ENCODE measurements at regions not wholly inside any gene's neighbourhood (a gene's known extent, or its start where the extent isn't known, plus 50 kb on each side); places are given as distances from the start of the nearest gene placed in this dataset.

- no peak for DNase-seq
- Histone ChIP-seq H3K27me3 (ENCODE audit: insufficient read depth, low read length) (no peaks in the 10 kb centered on the region), H2AFZ (ENCODE audit: insufficient read depth, low read length, poor library complexity) (no peak overlapping the region), H3K4me3 (ENCODE audit: low read depth, low read length) (no peak overlapping the region), H3K9ac (ENCODE audit: low read length) (no peak overlapping the region), H3K36me3 (ENCODE audit: control insufficient read depth in 1 of 2, insufficient read depth in 2 of 2, low read length in 2 of 2) (no peaks in the 10 kb centered on the region), H3K4me2 (ENCODE audit: low read length) (no peak overlapping the region), H3K23ac (ENCODE audit: low read length) (no peak overlapping the region), H2BK120ac (ENCODE audit: insufficient read depth, low read length, poor library complexity) (no peak overlapping the region), H3K79me1 (ENCODE audit: low read length) (no peaks in the 10 kb centered on the region), H3K18ac (ENCODE audit: low read length) (no peak overlapping the region), H4K12ac (ENCODE audit: low read depth, low read length) (no peak overlapping the region), H3K27ac (ENCODE audit: low read depth, low read length) (no peak overlapping the region), H2BK5ac (ENCODE audit: low read depth, low read length, poor library complexity) (no peak overlapping the region), H3K14ac (ENCODE audit: low read length) (no peak overlapping the region), H3K79me2 (ENCODE audit: control insufficient read depth, insufficient read depth, low read length, poor library complexity) (no peaks in the 10 kb centered on the region), H3K9me3 (ENCODE audit: insufficient read depth, low read depth, low read length) (peaks cover 2% of the 10 kb centered on the region), H3K4me1 (ENCODE audit: control insufficient read depth in 1 of 2, insufficient read depth in 2 of 2, low read length in 2 of 2) (no peaks in the 10 kb centered on the region), H3K4ac (ENCODE audit: low read depth, low read length) (no peak overlapping the region), H2BK12ac (ENCODE audit: low read length) (no peak overlapping the region), H4K8ac (ENCODE audit: low read depth, low read length) (no peak overlapping the region), H4K91ac (ENCODE audit: low read depth, low read length) (no peak overlapping the region), H2AK5ac (ENCODE audit: low read length) (no peak overlapping the region)
- no CpG with 5 or more reads among the region's 4 CpGs for WGBS (ENCODE audit: extremely low coverage, insufficient coverage, insufficient read length)
Observed at GRCh38 chr11:112828421-112828820, 132.8 kb upstream of the NCAM1 start.

- Histone ChIP-seq H2AFZ (ENCODE audit: insufficient read depth, low read length, poor library complexity) (no peak overlapping the region), H3K36me3 (ENCODE audit: control insufficient read depth in 1 of 2, insufficient read depth in 2 of 2, low read length in 2 of 2) (no peaks in the 10 kb centered on the region), H4K8ac (ENCODE audit: low read depth, low read length) (no peak overlapping the region), H3K4me1 (ENCODE audit: control insufficient read depth in 1 of 2, insufficient read depth in 2 of 2, low read length in 2 of 2) (no peaks in the 10 kb centered on the region), H2BK5ac (ENCODE audit: low read depth, low read length, poor library complexity) (no peak overlapping the region), H3K27ac (ENCODE audit: low read depth, low read length) (no peak overlapping the region), H3K27me3 (ENCODE audit: insufficient read depth, low read length) (no peaks in the 10 kb centered on the region), H2AK5ac (ENCODE audit: low read length) (no peak overlapping the region), H3K79me1 (ENCODE audit: low read length) (no peaks in the 10 kb centered on the region), H3K79me2 (ENCODE audit: control insufficient read depth, insufficient read depth, low read length, poor library complexity) (no peaks in the 10 kb centered on the region), H2BK12ac (ENCODE audit: low read length) (no peak overlapping the region), H3K9ac (ENCODE audit: low read length) (peak overlapping the region; percentile 34), H3K4ac (ENCODE audit: low read depth, low read length) (no peak overlapping the region), H4K91ac (ENCODE audit: low read depth, low read length) (no peak overlapping the region), H3K23ac (ENCODE audit: low read length) (no peak overlapping the region), H2BK120ac (ENCODE audit: insufficient read depth, low read length, poor library complexity) (no peak overlapping the region), H3K4me2 (ENCODE audit: low read length) (no peak overlapping the region), H3K4me3 (ENCODE audit: low read depth, low read length) (no peak overlapping the region), H3K18ac (ENCODE audit: low read length) (no peak overlapping the region), H3K9me3 (ENCODE audit: insufficient read depth, low read depth, low read length) (peaks cover 2% of the 10 kb centered on the region), H3K14ac (ENCODE audit: low read length) (no peak overlapping the region), H4K12ac (ENCODE audit: low read depth, low read length) (no peak overlapping the region)
- DNase-seq = no peak
- no CpG with 5 or more reads among the region's 6 CpGs for WGBS (ENCODE audit: extremely low coverage, insufficient coverage, insufficient read length)
Observed at GRCh38 chr11:112829971-112830654, 131.1 kb upstream of the NCAM1 start.

GRCh38 chr11:112831041-112831440 is 130.2 kb upstream of the NCAM1 start:
- H3K4ac ChIP-seq (ENCODE audit: low read depth, low read length) = no peak overlapping the region
- H3K27me3 ChIP-seq (ENCODE audit: insufficient read depth, low read length) = no peaks in the 10 kb centered on the region
- no peaks in the 10 kb centered on the region for H3K4me1 ChIP-seq (ENCODE audit: control insufficient read depth in 1 of 2, insufficient read depth in 2 of 2, low read length in 2 of 2)
- H4K91ac ChIP-seq (ENCODE audit: low read depth, low read length) = no peak overlapping the region
- H3K79me1 ChIP-seq (ENCODE audit: low read length) = no peaks in the 10 kb centered on the region
- H3K4me2 ChIP-seq (ENCODE audit: low read length) = no peak overlapping the region
- no peak overlapping the region for H2AK5ac ChIP-seq (ENCODE audit: low read length)
- H4K12ac ChIP-seq (ENCODE audit: low read depth, low read length) = no peak overlapping the region
- no CpG with 5 or more reads among the region's 1 CpG for WGBS (ENCODE audit: extremely low coverage, insufficient coverage, insufficient read length)
- no peaks in the 10 kb centered on the region for H3K36me3 ChIP-seq (ENCODE audit: control insufficient read depth in 1 of 2, insufficient read depth in 2 of 2, low read length in 2 of 2)
- H3K9ac ChIP-seq (ENCODE audit: low read length) = no peak overlapping the region
- no peak overlapping the region for H4K8ac ChIP-seq (ENCODE audit: low read depth, low read length)
- H3K23ac ChIP-seq (ENCODE audit: low read length) = no peak overlapping the region
- H3K27ac ChIP-seq (ENCODE audit: low read depth, low read length) = no peak overlapping the region
- H3K4me3 ChIP-seq (ENCODE audit: low read depth, low read length) = no peak overlapping the region
- no peak overlapping the region for H3K18ac ChIP-seq (ENCODE audit: low read length)
- no peak overlapping the region for H2AFZ ChIP-seq (ENCODE audit: insufficient read depth, low read length, poor library complexity)
- no peaks in the 10 kb centered on the region for H3K79me2 ChIP-seq (ENCODE audit: control insufficient read depth, insufficient read depth, low read length, poor library complexity)
- no peak overlapping the region for H2BK120ac ChIP-seq (ENCODE audit: insufficient read depth, low read length, poor library complexity)
- H2BK5ac ChIP-seq (ENCODE audit: low read depth, low read length, poor library complexity) = no peak overlapping the region
- no peak for DNase-seq
- no peak overlapping the region for H3K14ac ChIP-seq (ENCODE audit: low read length)
- H3K9me3 ChIP-seq (ENCODE audit: insufficient read depth, low read depth, low read length) = peaks cover 2% of the 10 kb centered on the region
- no peak overlapping the region for H2BK12ac ChIP-seq (ENCODE audit: low read length)

- Histone ChIP-seq H3K9me3 (ENCODE audit: insufficient read depth, low read depth, low read length) (peaks cover 2% of the 10 kb centered on the region), H2AK5ac (ENCODE audit: low read length) (no peak overlapping the region), H2BK120ac (ENCODE audit: insufficient read depth, low read length, poor library complexity) (no peak overlapping the region), H3K4ac (ENCODE audit: low read depth, low read length) (no peak overlapping the region), H2BK5ac (ENCODE audit: low read depth, low read length, poor library complexity) (no peak overlapping the region), H3K79me1 (ENCODE audit: low read length) (no peaks in the 10 kb centered on the region), H2AFZ (ENCODE audit: insufficient read depth, low read length, poor library complexity) (no peak overlapping the region), H4K12ac (ENCODE audit: low read depth, low read length) (no peak overlapping the region), H3K36me3 (ENCODE audit: control insufficient read depth in 1 of 2, insufficient read depth in 2 of 2, low read length in 2 of 2) (no peaks in the 10 kb centered on the region), H3K23ac (ENCODE audit: low read length) (no peak overlapping the region), H3K18ac (ENCODE audit: low read length) (no peak overlapping the region), H4K8ac (ENCODE audit: low read depth, low read length) (no peak overlapping the region), H3K27me3 (ENCODE audit: insufficient read depth, low read length) (no peaks in the 10 kb centered on the region), H3K4me1 (ENCODE audit: control insufficient read depth in 1 of 2, insufficient read depth in 2 of 2, low read length in 2 of 2) (no peaks in the 10 kb centered on the region), H3K14ac (ENCODE audit: low read length) (no peak overlapping the region), H3K4me2 (ENCODE audit: low read length) (no peak overlapping the region), H3K4me3 (ENCODE audit: low read depth, low read length) (no peak overlapping the region), H3K9ac (ENCODE audit: low read length) (no peak overlapping the region), H3K79me2 (ENCODE audit: control insufficient read depth, insufficient read depth, low read length, poor library complexity) (no peaks in the 10 kb centered on the region), H4K91ac (ENCODE audit: low read depth, low read length) (no peak overlapping the region), H3K27ac (ENCODE audit: low read depth, low read length) (no peak overlapping the region), H2BK12ac (ENCODE audit: low read length) (no peak overlapping the region)
- no CpG with 5 or more reads among the region's 3 CpGs for WGBS (ENCODE audit: extremely low coverage, insufficient coverage, insufficient read length)
- no peak for DNase-seq
Observed at GRCh38 chr11:112831969-112832766, 129.1 kb upstream of the NCAM1 start.

All from trophoblast cell (in vitro differentiated cells and primary cell).